NB4 (cell line): ENCODE measurements at regions not wholly inside any gene's neighbourhood (a gene's known extent, or its start where the extent isn't known, plus 50 kb on each side); places are given as distances from the start of the nearest gene placed in this dataset.

Experiments used
- CTCF ChIP-seq: IDR thresholded peaks from one replicate; pipeline ENCODE4 v1.5.1; 2012; ENCODE audit warnings: low read depth, low read length
- MAX ChIP-seq: IDR thresholded peaks from 2 replicates; pipeline ENCODE4 v1.6.1; 2011; ENCODE audit warnings: low read depth, low read length
- MYC ChIP-seq: IDR thresholded peaks from 2 replicates; pipeline ENCODE4 v1.6.1; 2011; ENCODE audit warnings: low read depth, low read length
- POLR2A ChIP-seq: IDR thresholded peaks from 2 replicates; pipeline ENCODE4 v1.6.1; 2011; ENCODE audit warnings: mild to moderate bottlenecking; ENCODE audit not compliant: insufficient read length; ENCODE audit errors: extremely low read depth

GRCh38 chr6:1086446-1087153 lies 225.3 kb upstream of the FOXQ1 start:
- TF ChIP-seq CTCF (no peak), POLR2A (no peak), MAX (no peak), MYC (no peak)
